Activated T-cell treated with anti-CD3 and anti-CD28 coated beads, Interleukin-2, amount 50 U/mL, for 24 hours (primary cell): ENCODE measurements at regions not wholly inside any gene's neighbourhood (a gene's known extent, or its start where the extent isn't known, plus 50 kb on each side); places are given as distances from the start of the nearest gene placed in this dataset.

Experiments
- DNase-seq: peaks from one replicate; pipeline ENCODE4 v3.0.0-alpha.2; 2020
- H3K27ac Mint-ChIP-seq: 2 replicates; pipeline ENCODE4 v1.8.0; 2020; ENCODE audit warnings: mild to moderate bottlenecking, mixed read lengths
- H3K27me3 Mint-ChIP-seq: 2 replicates; pipeline ENCODE4 v1.8.0; 2020; ENCODE audit warnings: mixed read lengths
- H3K36me3 Mint-ChIP-seq: 2 replicates; pipeline ENCODE4 v1.8.0; 2020; ENCODE audit warnings: low read depth, mixed read lengths
- H3K4me1 Mint-ChIP-seq: 2 replicates; pipeline ENCODE4 v1.8.0; 2020; ENCODE audit warnings: low read depth, mixed read lengths
- H3K4me3 Mint-ChIP-seq: 2 replicates; pipeline ENCODE4 v1.8.0; 2020; ENCODE audit warnings: mild to moderate bottlenecking, moderate library complexity, mixed read lengths
- H3K9me3 Mint-ChIP-seq: 2 replicates; pipeline ENCODE4 v1.8.0; 2020; ENCODE audit warnings: mixed read lengths

DNA sequence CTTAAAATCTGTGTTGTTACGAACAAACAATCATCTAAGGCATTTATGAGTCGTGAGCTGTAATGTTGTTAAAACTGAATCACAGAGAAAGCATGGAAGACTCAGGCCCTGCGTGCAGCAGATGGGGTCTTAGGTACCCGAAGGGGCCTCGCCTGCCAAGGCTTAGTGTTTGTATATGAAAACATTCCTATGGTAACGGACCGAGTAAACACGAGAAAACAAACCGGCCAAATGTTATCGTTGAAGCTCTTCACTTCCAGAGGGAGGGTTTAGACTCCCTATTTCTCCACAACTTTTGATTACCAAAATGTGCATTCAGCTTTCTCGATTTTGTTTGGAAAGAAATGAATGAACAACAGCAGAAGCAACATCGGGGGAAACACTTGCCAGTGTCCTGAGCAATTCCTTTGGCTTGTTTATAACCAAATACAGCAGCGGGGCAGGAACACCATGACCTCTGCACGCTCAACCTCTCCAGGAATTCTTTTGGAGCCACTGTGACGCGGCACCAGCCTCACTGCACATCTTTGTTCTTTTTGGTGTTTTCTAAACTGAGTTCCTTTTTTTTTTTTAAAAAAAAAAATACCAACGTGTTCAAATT, 121.6 kb upstream of the KLF6 start:
- no peak for DNase-seq

GRCh38 chr10:3904419-3904960, 119.5 kb upstream of the KLF6 start:
- H3K4me1 Mint-ChIP-seq: peaks cover 28% of the 10 kb centered on the region
- H3K4me3 Mint-ChIP-seq: no peak overlapping the region
- no peaks in the 10 kb centered on the region for H3K9me3 Mint-ChIP-seq
- no peak overlapping the region for H3K27ac Mint-ChIP-seq
- H3K36me3 Mint-ChIP-seq: no peaks in the 10 kb centered on the region
- no peak for DNase-seq
- H3K27me3 Mint-ChIP-seq: no peaks in the 10 kb centered on the region

More for the DNA sequence above, 121.6 kb upstream of the KLF6 start:
- Mint-ChIP-seq H3K9me3 (no peaks in the 10 kb centered on the region), H3K4me1 (peaks cover 18% of the 10 kb centered on the region), H3K4me3 (no peak overlapping the region), H3K27ac (no peak overlapping the region), H3K36me3 (no peaks in the 10 kb centered on the region), H3K27me3 (no peaks in the 10 kb centered on the region)

- no peak for DNase-seq
- H3K9me3 Mint-ChIP-seq: no peaks in the 10 kb centered on the region
- H3K27ac Mint-ChIP-seq: peak overlapping the region; percentile 72
- no peak overlapping the region for H3K4me3 Mint-ChIP-seq
- peaks cover 28% of the 10 kb centered on the region for H3K4me1 Mint-ChIP-seq
- no peaks in the 10 kb centered on the region for H3K36me3 Mint-ChIP-seq
- H3K27me3 Mint-ChIP-seq: no peaks in the 10 kb centered on the region
These were observed 117.9 kb upstream of the KLF6 start for GRCh38 chr10:3902809-3903410.

GRCh38 chr10:3902054-3902808, 117.2 kb upstream of the KLF6 start:
- Mint-ChIP-seq H3K9me3 (no peaks in the 10 kb centered on the region), H3K27ac (peak overlapping the region; percentile 72), H3K36me3 (no peaks in the 10 kb centered on the region), H3K27me3 (no peaks in the 10 kb centered on the region), H3K4me1 (peaks cover 28% of the 10 kb centered on the region), H3K4me3 (peak overlapping the region; percentile 4)
- peak; percentile 45 for DNase-seq

GRCh38 chr10:3901370-3901769, 116.4 kb upstream of the KLF6 start:
- H3K27me3 Mint-ChIP-seq: no peaks in the 10 kb centered on the region
- peak overlapping the region; percentile 72 for H3K27ac Mint-ChIP-seq
- DNase-seq: no peak
- peaks cover 28% of the 10 kb centered on the region for H3K4me1 Mint-ChIP-seq
- no peak overlapping the region for H3K4me3 Mint-ChIP-seq
- H3K9me3 Mint-ChIP-seq: no peaks in the 10 kb centered on the region
- H3K36me3 Mint-ChIP-seq: no peaks in the 10 kb centered on the region

- Mint-ChIP-seq H3K9me3 (no peaks in the 10 kb centered on the region), H3K27ac (no peak overlapping the region), H3K4me1 (peaks cover 32% of the 10 kb centered on the region), H3K27me3 (no peaks in the 10 kb centered on the region), H3K4me3 (no peak overlapping the region), H3K36me3 (no peaks in the 10 kb centered on the region)
- DNase-seq: no peak
These were observed 115.4 kb upstream of the KLF6 start for GRCh38 chr10:3900391-3900790.

- DNase-seq: no peak
- Mint-ChIP-seq H3K27ac (no peak overlapping the region), H3K27me3 (no peaks in the 10 kb centered on the region), H3K9me3 (no peaks in the 10 kb centered on the region), H3K4me1 (peaks cover 42% of the 10 kb centered on the region), H3K4me3 (no peak overlapping the region), H3K36me3 (no peaks in the 10 kb centered on the region)
These were observed 113.8 kb upstream of the KLF6 start for GRCh38 chr10:3898821-3899220.

GRCh38 chr10:3897156-3897555, 112.1 kb upstream of the KLF6 start:
- no peak for DNase-seq
- no peaks in the 10 kb centered on the region for H3K9me3 Mint-ChIP-seq
- no peaks in the 10 kb centered on the region for H3K36me3 Mint-ChIP-seq
- H3K27me3 Mint-ChIP-seq: no peaks in the 10 kb centered on the region
- H3K27ac Mint-ChIP-seq: no peak overlapping the region
- no peak overlapping the region for H3K4me3 Mint-ChIP-seq
- peaks cover 47% of the 10 kb centered on the region for H3K4me1 Mint-ChIP-seq

- Mint-ChIP-seq H3K9me3 (no peaks in the 10 kb centered on the region), H3K4me1 (peaks cover 47% of the 10 kb centered on the region), H3K4me3 (no peak overlapping the region), H3K27ac (no peak overlapping the region), H3K36me3 (no peaks in the 10 kb centered on the region), H3K27me3 (no peaks in the 10 kb centered on the region)
- DNase-seq: no peak
These were observed 111.2 kb upstream of the KLF6 start for GRCh38 chr10:3896161-3896560.

- no peaks in the 10 kb centered on the region for H3K36me3 Mint-ChIP-seq
- peaks cover 47% of the 10 kb centered on the region for H3K4me1 Mint-ChIP-seq
- DNase-seq: no peak
- no peak overlapping the region for H3K4me3 Mint-ChIP-seq
- H3K27ac Mint-ChIP-seq: peak overlapping the region; percentile 59
- H3K9me3 Mint-ChIP-seq: no peaks in the 10 kb centered on the region
- H3K27me3 Mint-ChIP-seq: no peaks in the 10 kb centered on the region
These were observed 110.1 kb upstream of the KLF6 start for GRCh38 chr10:3895045-3895631.

DNA sequence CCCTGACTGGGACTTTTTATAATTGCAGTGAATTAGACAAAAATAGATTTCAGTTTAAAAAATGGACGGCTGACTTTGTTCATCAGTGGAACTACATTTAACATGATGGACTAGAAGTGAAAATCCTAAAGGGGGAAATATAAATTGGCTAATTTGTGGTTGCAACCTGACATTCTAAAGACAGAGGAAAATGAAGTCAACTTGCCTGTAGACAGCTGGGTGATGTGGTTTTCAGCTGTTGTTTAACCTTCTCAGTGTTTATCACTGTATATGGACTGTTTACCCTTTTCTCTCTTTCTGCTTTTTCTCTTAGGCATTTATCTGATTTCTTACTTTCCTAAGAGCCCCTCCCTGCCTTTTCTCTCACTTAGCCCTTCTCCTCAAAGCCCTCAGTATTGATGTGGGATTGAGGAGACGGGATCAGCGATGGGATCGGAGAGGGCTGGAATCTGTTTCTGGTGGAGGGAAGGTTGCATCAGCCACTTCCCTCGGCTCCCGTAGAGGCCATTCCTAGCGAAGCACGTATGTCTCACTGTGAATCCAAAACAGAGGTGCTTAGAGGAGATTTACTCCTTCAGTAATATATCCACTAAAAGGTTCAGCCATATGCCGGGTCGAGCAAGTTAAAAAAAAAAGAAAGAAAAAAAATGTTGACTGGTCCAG, 109.0 kb upstream of the KLF6 start:
- Mint-ChIP-seq H3K27me3 (no peaks in the 10 kb centered on the region), H3K4me1 (peaks cover 51% of the 10 kb centered on the region), H3K36me3 (no peaks in the 10 kb centered on the region), H3K4me3 (no peak overlapping the region), H3K27ac (peak overlapping the region; percentile 59), H3K9me3 (no peaks in the 10 kb centered on the region)
- no peak for DNase-seq

DNA sequence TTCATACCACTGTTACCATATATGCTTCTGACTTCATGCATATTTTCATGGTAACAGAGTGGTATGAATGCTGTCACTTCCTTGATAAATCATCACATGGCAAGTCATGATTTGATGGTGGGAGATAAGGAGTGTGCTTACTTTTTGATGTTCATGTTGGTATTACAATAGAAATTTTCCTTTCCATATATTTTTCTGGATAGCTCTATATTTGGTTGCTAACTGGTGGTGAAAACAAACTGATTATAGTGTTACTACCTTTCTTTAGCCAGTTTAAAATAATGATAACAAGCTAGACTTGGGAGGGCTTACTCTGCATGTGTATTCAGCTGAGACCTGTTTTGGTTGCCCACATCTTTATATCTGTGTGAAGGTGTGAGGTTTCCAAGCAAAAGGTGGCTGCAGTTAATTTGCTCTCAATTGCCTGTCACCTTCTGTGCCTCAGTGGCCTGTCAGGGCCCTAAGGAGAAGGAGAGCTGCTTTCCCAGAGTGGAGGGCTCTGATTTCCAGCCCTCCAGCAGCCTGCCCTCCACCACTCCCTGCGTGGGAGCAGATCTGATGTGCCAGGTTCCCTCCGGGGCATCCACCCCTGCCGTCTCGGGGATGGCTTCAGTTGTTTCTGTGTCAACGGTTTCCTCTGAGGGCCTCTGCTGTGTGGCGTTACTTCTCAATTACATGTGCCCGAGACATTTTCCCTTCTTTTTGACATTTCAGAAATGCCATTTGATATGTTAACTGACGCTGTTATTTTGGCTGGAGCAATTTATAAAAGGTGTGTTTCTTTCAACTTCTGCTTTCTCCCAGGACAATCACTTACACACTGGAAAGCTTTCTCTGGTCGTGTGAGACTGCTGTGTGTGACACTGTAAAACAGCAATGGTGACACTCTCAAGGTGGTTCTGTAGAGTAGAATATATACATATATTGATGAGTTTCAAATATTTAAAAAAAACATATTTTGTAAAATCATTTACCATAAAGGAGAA, 107.7 kb upstream of the KLF6 start:
- Mint-ChIP-seq H3K27ac (peak overlapping the region; percentile 80), H3K9me3 (no peaks in the 10 kb centered on the region), H3K4me3 (no peak overlapping the region), H3K36me3 (no peaks in the 10 kb centered on the region), H3K4me1 (peaks cover 57% of the 10 kb centered on the region), H3K27me3 (no peaks in the 10 kb centered on the region)
- DNase-seq: peak; percentile 46

DNA sequence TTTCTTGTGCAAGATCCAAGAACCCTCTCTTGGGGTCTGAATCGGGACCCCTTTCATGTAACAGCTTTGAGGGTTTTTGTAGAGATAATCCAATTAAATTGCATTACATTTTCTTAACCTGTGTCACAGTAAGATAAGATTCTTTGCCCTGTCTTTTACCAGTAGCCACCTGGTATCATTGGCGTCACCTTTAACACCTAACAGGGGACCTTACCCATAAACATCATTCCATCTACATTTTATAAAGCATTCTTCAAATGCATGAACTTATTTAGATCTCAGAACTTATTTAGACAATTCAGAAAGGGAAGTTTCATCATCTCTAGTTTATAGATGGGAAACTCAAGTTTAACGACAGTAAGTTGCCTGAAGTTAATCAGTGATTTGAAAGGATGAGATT, 106.4 kb upstream of the KLF6 start:
- no peak for DNase-seq
- Mint-ChIP-seq H3K4me1 (peaks cover 70% of the 10 kb centered on the region), H3K27ac (no peak overlapping the region), H3K4me3 (no peak overlapping the region), H3K9me3 (no peaks in the 10 kb centered on the region), H3K27me3 (no peaks in the 10 kb centered on the region), H3K36me3 (no peaks in the 10 kb centered on the region)
